ENCODE measurements at regions not wholly inside any gene's neighbourhood (a gene's known extent, or its start where the extent isn't known, plus 50 kb on each side); places are given as distances from the start of the nearest gene placed in this dataset.

DNA sequence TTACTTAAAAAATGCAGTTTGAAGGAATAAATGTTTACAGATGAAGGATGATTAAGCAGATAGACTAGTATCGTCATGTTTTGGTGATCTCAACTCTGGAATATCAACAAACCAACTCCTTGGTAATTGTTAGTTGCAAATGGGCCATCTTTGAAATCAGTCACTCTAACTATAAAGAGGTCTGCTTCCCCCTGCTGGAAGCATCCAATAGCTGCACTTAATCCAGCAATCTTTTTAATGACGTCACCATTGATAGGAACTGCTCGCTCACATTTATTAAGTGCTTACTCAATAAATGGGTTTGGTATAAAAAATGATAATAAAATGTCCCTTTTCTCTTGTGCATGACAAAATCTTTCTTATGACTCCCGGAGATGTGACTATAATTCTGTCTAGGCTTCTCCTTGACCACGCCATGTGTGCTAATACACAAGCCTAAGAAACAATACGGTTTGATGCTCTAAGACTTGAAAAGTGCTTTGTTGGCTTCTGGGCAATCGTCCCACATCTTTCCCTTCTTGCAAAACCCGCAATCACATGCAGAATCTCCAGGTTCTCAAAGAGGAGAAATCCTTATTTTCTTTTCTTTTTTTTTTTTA lies 227.6 kb upstream of the POU1F1 start:
- TF ChIP-seq POLR2AphosphoS5 (IDR thresholded peaks at IDR 0.05; ENCODE audit: low read depth, low read length) (no peak), POLR2A (IDR thresholded peaks at IDR 0.05; ENCODE audit: low read depth, low read length) (no peak)
